H9 (cell line): ENCODE measurements at regions not wholly inside any gene's neighbourhood (a gene's known extent, or its start where the extent isn't known, plus 50 kb on each side); places are given as distances from the start of the nearest gene placed in this dataset.

Experiments
- DNase-seq: peaks from one replicate; pipeline ENCODE4 v3.0.0-alpha.2; 2017
- H2AFZ ChIP-seq: one replicate; pipeline ENCODE4 v1.6.1; 2013; ENCODE audit warnings: mild to moderate bottlenecking, low read length, control low read depth, moderate library complexity
- H2AK5ac ChIP-seq: 2 replicates; pipeline ENCODE4 v1.6.1; 2013; ENCODE audit warnings: low read length, control low read depth, mixed read lengths; ENCODE audit not compliant: insufficient read length
- H2BK120ac ChIP-seq: one replicate; pipeline ENCODE4 v1.6.1; 2013; ENCODE audit warnings: low read depth, mild to moderate bottlenecking, low read length, control low read depth, inconsistent platforms; ENCODE audit not compliant: poor library complexity, severe bottlenecking
- H2BK12ac ChIP-seq: 2 replicates; pipeline ENCODE4 v1.6.1; 2013; ENCODE audit warnings: low read length, control low read depth, mixed read lengths, low read depth; ENCODE audit not compliant: insufficient read length
- H2BK15ac ChIP-seq: 2 replicates; pipeline ENCODE4 v1.6.1; 2013; ENCODE audit warnings: low read depth, low read length, control low read depth
- H2BK20ac ChIP-seq: one replicate; pipeline ENCODE4 v1.6.1; 2013; ENCODE audit warnings: low read depth, mild to moderate bottlenecking, low read length, control low read depth, inconsistent platforms; ENCODE audit not compliant: poor library complexity, severe bottlenecking
- H2BK5ac ChIP-seq: 2 replicates; pipeline ENCODE4 v1.6.1; 2013; ENCODE audit warnings: low read length, control low read depth, mixed read lengths; ENCODE audit not compliant: insufficient read length
- H3K14ac ChIP-seq: 2 replicates; pipeline ENCODE4 v1.6.1; 2013; ENCODE audit warnings: low read length, control low read depth; ENCODE audit not compliant: insufficient read depth
- H3K18ac ChIP-seq: 2 replicates; pipeline ENCODE4 v1.6.1; 2013; ENCODE audit warnings: low read depth, mild to moderate bottlenecking, mixed read lengths, low read length, control low read depth; ENCODE audit not compliant: insufficient read length
- H3K23ac ChIP-seq: 2 replicates; pipeline ENCODE4 v1.6.1; 2013; ENCODE audit warnings: low read length, control low read depth, mixed read lengths, low read depth; ENCODE audit not compliant: insufficient read length
- H3K23me2 ChIP-seq: 2 replicates; pipeline ENCODE4 v1.6.1; 2013; ENCODE audit warnings: low read depth, mild to moderate bottlenecking, mixed read lengths, low read length, control low read depth; ENCODE audit not compliant: insufficient read length, poor library complexity, severe bottlenecking
- H3K27ac ChIP-seq: 2 replicates; pipeline ENCODE4 v1.5.1; 2013; ENCODE audit warnings: low read length, control low read depth, mixed read lengths, low read depth; ENCODE audit not compliant: insufficient read length
- H3K27me3 ChIP-seq: 2 replicates; pipeline ENCODE4 v1.6.1; 2013; ENCODE audit warnings: low read length, control low read depth, inconsistent platforms; ENCODE audit not compliant: insufficient read depth
- H3K4ac ChIP-seq: 2 replicates; pipeline ENCODE4 v1.6.1; 2013; ENCODE audit warnings: low read depth, mild to moderate bottlenecking, control low read depth, inconsistent platforms, low read length, moderate library complexity
- H3K4me1 ChIP-seq: 2 replicates; pipeline ENCODE4 v1.6.1; 2013; ENCODE audit warnings: low read length, control low read depth, inconsistent platforms; ENCODE audit not compliant: insufficient read depth
- H3K4me2 ChIP-seq: 2 replicates; pipeline ENCODE4 v1.6.1; 2013; ENCODE audit warnings: low read length, control low read depth, mixed read lengths; ENCODE audit not compliant: insufficient read length, insufficient read depth
- H3K56ac ChIP-seq: 2 replicates; pipeline ENCODE4 v1.6.1; 2013; ENCODE audit warnings: low read depth, mild to moderate bottlenecking, mixed read lengths, low read length, control low read depth; ENCODE audit not compliant: insufficient read length
- H3K79me1 ChIP-seq: 2 replicates; pipeline ENCODE4 v1.6.1; 2013; ENCODE audit warnings: low read depth, mild to moderate bottlenecking, moderate library complexity, low read length, control low read depth, inconsistent platforms; ENCODE audit not compliant: insufficient read depth, poor library complexity, severe bottlenecking
- H3K79me2 ChIP-seq: 2 replicates; pipeline ENCODE4 v1.6.1; 2013; ENCODE audit warnings: low read length, control low read depth, inconsistent platforms; ENCODE audit not compliant: insufficient read depth
- H3K9ac ChIP-seq: 2 replicates; pipeline ENCODE4 v1.6.1; 2013; ENCODE audit warnings: low read length, control low read depth, mixed read lengths; ENCODE audit not compliant: insufficient read length; ENCODE audit errors: extremely low read depth
- H3K9me3 ChIP-seq: one replicate; pipeline ENCODE4 v1.6.1; 2013; ENCODE audit warnings: low read depth, low read length, inconsistent platforms; ENCODE audit not compliant: control insufficient read depth
- H3T11ph ChIP-seq: one replicate; pipeline ENCODE4 v1.6.1; 2013; ENCODE audit warnings: mild to moderate bottlenecking, low read length, control low read depth, inconsistent platforms
- H4K20me1 ChIP-seq: one replicate; pipeline ENCODE4 v1.6.1; 2013; ENCODE audit not compliant: control insufficient read depth, insufficient read length, insufficient read depth
- H4K5ac ChIP-seq: 2 replicates; pipeline ENCODE4 v1.6.1; 2013; ENCODE audit warnings: low read depth, mild to moderate bottlenecking, mixed read lengths, low read length, control low read depth; ENCODE audit not compliant: insufficient read length
- H4K8ac ChIP-seq: replicated peaks from 2 replicates; pipeline ENCODE4 v1.6.1; 2013; ENCODE audit warnings: low read length, control low read depth, mixed read lengths, low read depth; ENCODE audit not compliant: insufficient read length
- H4K91ac ChIP-seq: 2 replicates; pipeline ENCODE4 v1.6.1; 2013; ENCODE audit warnings: low read depth, mild to moderate bottlenecking, moderate library complexity, mixed read lengths, low read length, control low read depth; ENCODE audit not compliant: insufficient read length
- H3K27ac Mint-ChIP-seq, 3 experiments: 2 replicates in 2 of 3; 3 replicates in 1 of 3; pipeline ENCODE4 v1.8.0; 2020 to 2021; ENCODE audit warnings: mixed read lengths in 3 of 3, mild to moderate bottlenecking in 1 of 3, moderate library complexity in 1 of 3
- H3K27me3 Mint-ChIP-seq: 2 replicates; pipeline ENCODE4 v1.8.0; 2021; ENCODE audit warnings: low read depth, mild to moderate bottlenecking, moderate library complexity, mixed read lengths
- H3K36me3 Mint-ChIP-seq, 3 experiments: 2 replicates in 2 of 3; 3 replicates in 1 of 3; pipeline ENCODE4 v1.8.0; 2020 to 2021; ENCODE audit warnings: low read depth in 3 of 3, mixed read lengths in 3 of 3; ENCODE audit not compliant: insufficient read depth in 1 of 3
- H3K4me1 Mint-ChIP-seq, 2 experiments: 2 replicates each; pipeline ENCODE4 v1.8.0; 2020; ENCODE audit warnings: mixed read lengths in 2 of 2
- H3K4me3 Mint-ChIP-seq, 2 experiments: 2 replicates in 1 of 2; 3 replicates in 1 of 2; pipeline ENCODE4 v1.8.0; 2020 to 2021; ENCODE audit warnings: mild to moderate bottlenecking in 2 of 2, mixed read lengths in 2 of 2, moderate library complexity in 1 of 2
- H3K9me3 Mint-ChIP-seq, 2 experiments: 2 replicates in 1 of 2; 3 replicates in 1 of 2; pipeline ENCODE4 v1.8.0; 2020; ENCODE audit warnings: mild to moderate bottlenecking in 2 of 2, mixed read lengths in 2 of 2, moderate library complexity in 1 of 2
- WGBS: extraction: QIAGEN DNeasy Blood & Tissue Kit; methylation state at CpG from one replicate; pipeline ENCODE4 v1.1.7; 2013; ENCODE audit warnings: missing lambda C conversion rate, low lambda C conversion rate, mixed read lengths; ENCODE audit not compliant: insufficient read length; ENCODE audit errors: extremely low coverage; 5-methylcytosine and 5-hydroxymethylcytosine counted together
- TF ChIP-seq, protein P1 (sequence below): fragments of 200-600 bp; sonication (generic); conservative IDR thresholded peaks from 3 replicates; pipeline ENCODE4 v1.8.0; 2021; ENCODE audit warnings: antibody characterized with exemption, mild to moderate bottlenecking

GRCh38 chr14:101235335-101236103, 325.8 kb upstream of the DIO3 start:
- H3K79me2 ChIP-seq, result no peaks in the 10 kb centered on the region
- no peak overlapping the region for H2BK12ac ChIP-seq
- no peak overlapping the region for H2BK120ac ChIP-seq
- no peak overlapping the region for H2BK15ac ChIP-seq
- no peaks in the 10 kb centered on the region for H3K9me3 ChIP-seq
- H3K56ac ChIP-seq, result no peak overlapping the region
- Mint-ChIP-seq H3K4me1 (peaks cover 7 to 28% of the 10 kb centered on the region in 2 experiments), H3K4me3 (no peak overlapping the region), H3K36me3 (no peaks in the 10 kb centered on the region), H3K27ac (no peak overlapping the region), H3K9me3 (no peaks in the 10 kb centered on the region), H3K27me3 (peaks cover 6% of the 10 kb centered on the region)
- DNase-seq, result peak; percentile 77
- H4K8ac ChIP-seq, result no peak overlapping the region
- H3K27ac ChIP-seq, result no peak overlapping the region
- no peak overlapping the region for H4K91ac ChIP-seq
- H3K23me2 ChIP-seq, result no peaks in the 10 kb centered on the region
- H3K4me2 ChIP-seq, result no peak overlapping the region
- H3K79me1 ChIP-seq, result no peaks in the 10 kb centered on the region
- H3K4ac ChIP-seq, result no peak overlapping the region
- no peak overlapping the region for H3K14ac ChIP-seq
- H2BK20ac ChIP-seq, result no peak overlapping the region
- no peak overlapping the region for H2AFZ ChIP-seq
- WGBS, result no CpG with 5 or more reads among the region's 16 CpGs
- TF ChIP-seq, protein P1, sequence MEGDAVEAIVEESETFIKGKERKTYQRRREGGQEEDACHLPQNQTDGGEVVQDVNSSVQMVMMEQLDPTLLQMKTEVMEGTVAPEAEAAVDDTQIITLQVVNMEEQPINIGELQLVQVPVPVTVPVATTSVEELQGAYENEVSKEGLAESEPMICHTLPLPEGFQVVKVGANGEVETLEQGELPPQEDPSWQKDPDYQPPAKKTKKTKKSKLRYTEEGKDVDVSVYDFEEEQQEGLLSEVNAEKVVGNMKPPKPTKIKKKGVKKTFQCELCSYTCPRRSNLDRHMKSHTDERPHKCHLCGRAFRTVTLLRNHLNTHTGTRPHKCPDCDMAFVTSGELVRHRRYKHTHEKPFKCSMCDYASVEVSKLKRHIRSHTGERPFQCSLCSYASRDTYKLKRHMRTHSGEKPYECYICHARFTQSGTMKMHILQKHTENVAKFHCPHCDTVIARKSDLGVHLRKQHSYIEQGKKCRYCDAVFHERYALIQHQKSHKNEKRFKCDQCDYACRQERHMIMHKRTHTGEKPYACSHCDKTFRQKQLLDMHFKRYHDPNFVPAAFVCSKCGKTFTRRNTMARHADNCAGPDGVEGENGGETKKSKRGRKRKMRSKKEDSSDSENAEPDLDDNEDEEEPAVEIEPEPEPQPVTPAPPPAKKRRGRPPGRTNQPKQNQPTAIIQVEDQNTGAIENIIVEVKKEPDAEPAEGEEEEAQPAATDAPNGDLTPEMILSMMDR, result peak; percentile 85
- H4K20me1 ChIP-seq, result no peaks in the 10 kb centered on the region
- no peak overlapping the region for H2AK5ac ChIP-seq
- no peaks in the 10 kb centered on the region for H3K27me3 ChIP-seq
- H3K18ac ChIP-seq, result no peak overlapping the region
- H4K5ac ChIP-seq, result no peak overlapping the region
- H3K4me1 ChIP-seq, result no peaks in the 10 kb centered on the region
- H3K9ac ChIP-seq, result no peak overlapping the region
- H3K23ac ChIP-seq, result no peak overlapping the region
- H3T11ph ChIP-seq, result no peak overlapping the region
- H2BK5ac ChIP-seq, result no peak overlapping the region
